H9 (cell line): ENCODE measurements at regions not wholly inside any gene's neighbourhood (a gene's known extent, or its start where the extent isn't known, plus 50 kb on each side); places are given as distances from the start of the nearest gene placed in this dataset.

Experiments used
- DNase-seq: peaks from one replicate; pipeline ENCODE4 v3.0.0-alpha.2; 2017
- H2AFZ ChIP-seq: one replicate; pipeline ENCODE4 v1.6.1; 2013; ENCODE audit warnings: mild to moderate bottlenecking, low read length, control low read depth, moderate library complexity
- H2AK5ac ChIP-seq: 2 replicates; pipeline ENCODE4 v1.6.1; 2013; ENCODE audit warnings: low read length, control low read depth, mixed read lengths; ENCODE audit not compliant: insufficient read length
- H2BK120ac ChIP-seq: one replicate; pipeline ENCODE4 v1.6.1; 2013; ENCODE audit warnings: low read depth, mild to moderate bottlenecking, low read length, control low read depth, inconsistent platforms; ENCODE audit not compliant: poor library complexity, severe bottlenecking
- H2BK12ac ChIP-seq: 2 replicates; pipeline ENCODE4 v1.6.1; 2013; ENCODE audit warnings: low read length, control low read depth, mixed read lengths, low read depth; ENCODE audit not compliant: insufficient read length
- H2BK15ac ChIP-seq: 2 replicates; pipeline ENCODE4 v1.6.1; 2013; ENCODE audit warnings: low read depth, low read length, control low read depth
- H2BK20ac ChIP-seq: one replicate; pipeline ENCODE4 v1.6.1; 2013; ENCODE audit warnings: low read depth, mild to moderate bottlenecking, low read length, control low read depth, inconsistent platforms; ENCODE audit not compliant: poor library complexity, severe bottlenecking
- H2BK5ac ChIP-seq: 2 replicates; pipeline ENCODE4 v1.6.1; 2013; ENCODE audit warnings: low read length, control low read depth, mixed read lengths; ENCODE audit not compliant: insufficient read length
- H3K14ac ChIP-seq: 2 replicates; pipeline ENCODE4 v1.6.1; 2013; ENCODE audit warnings: low read length, control low read depth; ENCODE audit not compliant: insufficient read depth
- H3K18ac ChIP-seq: 2 replicates; pipeline ENCODE4 v1.6.1; 2013; ENCODE audit warnings: low read depth, mild to moderate bottlenecking, mixed read lengths, low read length, control low read depth; ENCODE audit not compliant: insufficient read length
- H3K23ac ChIP-seq: 2 replicates; pipeline ENCODE4 v1.6.1; 2013; ENCODE audit warnings: low read length, control low read depth, mixed read lengths, low read depth; ENCODE audit not compliant: insufficient read length
- H3K23me2 ChIP-seq: 2 replicates; pipeline ENCODE4 v1.6.1; 2013; ENCODE audit warnings: low read depth, mild to moderate bottlenecking, mixed read lengths, low read length, control low read depth; ENCODE audit not compliant: insufficient read length, poor library complexity, severe bottlenecking
- H3K27ac ChIP-seq: 2 replicates; pipeline ENCODE4 v1.5.1; 2013; ENCODE audit warnings: low read length, control low read depth, mixed read lengths, low read depth; ENCODE audit not compliant: insufficient read length
- H3K27me3 ChIP-seq: 2 replicates; pipeline ENCODE4 v1.6.1; 2013; ENCODE audit warnings: low read length, control low read depth, inconsistent platforms; ENCODE audit not compliant: insufficient read depth
- H3K4ac ChIP-seq: 2 replicates; pipeline ENCODE4 v1.6.1; 2013; ENCODE audit warnings: low read depth, mild to moderate bottlenecking, control low read depth, inconsistent platforms, low read length, moderate library complexity
- H3K4me1 ChIP-seq: 2 replicates; pipeline ENCODE4 v1.6.1; 2013; ENCODE audit warnings: low read length, control low read depth, inconsistent platforms; ENCODE audit not compliant: insufficient read depth
- H3K4me2 ChIP-seq: 2 replicates; pipeline ENCODE4 v1.6.1; 2013; ENCODE audit warnings: low read length, control low read depth, mixed read lengths; ENCODE audit not compliant: insufficient read length, insufficient read depth
- H3K56ac ChIP-seq: 2 replicates; pipeline ENCODE4 v1.6.1; 2013; ENCODE audit warnings: low read depth, mild to moderate bottlenecking, mixed read lengths, low read length, control low read depth; ENCODE audit not compliant: insufficient read length
- H3K79me1 ChIP-seq: 2 replicates; pipeline ENCODE4 v1.6.1; 2013; ENCODE audit warnings: low read depth, mild to moderate bottlenecking, moderate library complexity, low read length, control low read depth, inconsistent platforms; ENCODE audit not compliant: insufficient read depth, poor library complexity, severe bottlenecking
- H3K79me2 ChIP-seq: 2 replicates; pipeline ENCODE4 v1.6.1; 2013; ENCODE audit warnings: low read length, control low read depth, inconsistent platforms; ENCODE audit not compliant: insufficient read depth
- H3K9ac ChIP-seq: 2 replicates; pipeline ENCODE4 v1.6.1; 2013; ENCODE audit warnings: low read length, control low read depth, mixed read lengths; ENCODE audit not compliant: insufficient read length; ENCODE audit errors: extremely low read depth
- H3K9me3 ChIP-seq: one replicate; pipeline ENCODE4 v1.6.1; 2013; ENCODE audit warnings: low read depth, low read length, inconsistent platforms; ENCODE audit not compliant: control insufficient read depth
- H3T11ph ChIP-seq: one replicate; pipeline ENCODE4 v1.6.1; 2013; ENCODE audit warnings: mild to moderate bottlenecking, low read length, control low read depth, inconsistent platforms
- H4K20me1 ChIP-seq: one replicate; pipeline ENCODE4 v1.6.1; 2013; ENCODE audit not compliant: control insufficient read depth, insufficient read length, insufficient read depth
- H4K5ac ChIP-seq: 2 replicates; pipeline ENCODE4 v1.6.1; 2013; ENCODE audit warnings: low read depth, mild to moderate bottlenecking, mixed read lengths, low read length, control low read depth; ENCODE audit not compliant: insufficient read length
- H4K8ac ChIP-seq: replicated peaks from 2 replicates; pipeline ENCODE4 v1.6.1; 2013; ENCODE audit warnings: low read length, control low read depth, mixed read lengths, low read depth; ENCODE audit not compliant: insufficient read length
- H4K91ac ChIP-seq: 2 replicates; pipeline ENCODE4 v1.6.1; 2013; ENCODE audit warnings: low read depth, mild to moderate bottlenecking, moderate library complexity, mixed read lengths, low read length, control low read depth; ENCODE audit not compliant: insufficient read length
- H3K27ac Mint-ChIP-seq, 3 experiments: 2 replicates in 2 of 3; 3 replicates in 1 of 3; pipeline ENCODE4 v1.8.0; 2020 to 2021; ENCODE audit warnings: mixed read lengths in 3 of 3, mild to moderate bottlenecking in 1 of 3, moderate library complexity in 1 of 3
- H3K27me3 Mint-ChIP-seq: 2 replicates; pipeline ENCODE4 v1.8.0; 2021; ENCODE audit warnings: low read depth, mild to moderate bottlenecking, moderate library complexity, mixed read lengths
- H3K36me3 Mint-ChIP-seq, 3 experiments: 2 replicates in 2 of 3; 3 replicates in 1 of 3; pipeline ENCODE4 v1.8.0; 2020 to 2021; ENCODE audit warnings: low read depth in 3 of 3, mixed read lengths in 3 of 3; ENCODE audit not compliant: insufficient read depth in 1 of 3
- H3K4me1 Mint-ChIP-seq, 2 experiments: 2 replicates each; pipeline ENCODE4 v1.8.0; 2020; ENCODE audit warnings: mixed read lengths in 2 of 2
- H3K4me3 Mint-ChIP-seq, 2 experiments: 2 replicates in 1 of 2; 3 replicates in 1 of 2; pipeline ENCODE4 v1.8.0; 2020 to 2021; ENCODE audit warnings: mild to moderate bottlenecking in 2 of 2, mixed read lengths in 2 of 2, moderate library complexity in 1 of 2
- H3K9me3 Mint-ChIP-seq, 2 experiments: 2 replicates in 1 of 2; 3 replicates in 1 of 2; pipeline ENCODE4 v1.8.0; 2020; ENCODE audit warnings: mild to moderate bottlenecking in 2 of 2, mixed read lengths in 2 of 2, moderate library complexity in 1 of 2
- WGBS: extraction: QIAGEN DNeasy Blood & Tissue Kit; methylation state at CpG from one replicate; pipeline ENCODE4 v1.1.7; 2013; ENCODE audit warnings: missing lambda C conversion rate, low lambda C conversion rate, mixed read lengths; ENCODE audit not compliant: insufficient read length; ENCODE audit errors: extremely low coverage; 5-methylcytosine and 5-hydroxymethylcytosine counted together
- TF ChIP-seq, protein P1 (sequence below): fragments of 200-600 bp; sonication (generic); conservative IDR thresholded peaks from 3 replicates; pipeline ENCODE4 v1.8.0; 2021; ENCODE audit warnings: antibody characterized with exemption, mild to moderate bottlenecking

DNA sequence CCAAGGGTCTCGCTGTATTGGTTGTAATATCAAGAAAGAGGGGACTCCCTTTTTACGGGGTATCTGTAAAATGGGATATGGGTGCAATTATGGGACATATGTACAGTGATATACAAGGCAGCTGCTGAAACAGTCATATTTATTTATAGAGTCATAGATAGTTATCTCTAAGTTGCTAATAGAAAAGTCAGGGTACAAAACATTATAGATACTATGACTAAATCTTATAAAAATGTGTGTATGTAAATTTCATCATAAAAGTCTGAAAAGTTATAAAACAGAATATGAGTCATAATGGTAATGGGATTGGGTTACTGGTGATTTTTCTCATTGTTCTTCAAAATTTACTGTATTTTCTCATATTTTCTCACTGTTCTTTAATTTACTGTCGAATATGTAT, 344.9 kb upstream of the SLCO3A1 start:
- DNase-seq: no peak
- H3K27me3 Mint-ChIP-seq: peaks cover 3% of the 10 kb centered on the region

More for the DNA sequence above, 344.9 kb upstream of the SLCO3A1 start:
- Histone ChIP-seq H3K18ac (no peak overlapping the region), H4K8ac (no peak overlapping the region), H3K27ac (no peak overlapping the region), H4K5ac (no peak overlapping the region), H3K79me2 (no peaks in the 10 kb centered on the region), H3K27me3 (no peaks in the 10 kb centered on the region), H3K56ac (no peak overlapping the region), H3K23ac (no peak overlapping the region), H2BK120ac (no peak overlapping the region), H2BK5ac (no peak overlapping the region), H3K4me1 (no peaks in the 10 kb centered on the region), H3K23me2 (no peaks in the 10 kb centered on the region), H3K4ac (no peak overlapping the region), H2BK12ac (no peak overlapping the region), H3K9ac (no peak overlapping the region), H4K20me1 (no peaks in the 10 kb centered on the region), H3K14ac (no peak overlapping the region), H3T11ph (no peak overlapping the region), H2AFZ (no peak overlapping the region), H2AK5ac (no peak overlapping the region), H2BK20ac (no peak overlapping the region), H3K4me2 (no peak overlapping the region), H4K91ac (no peak overlapping the region), H3K79me1 (no peaks in the 10 kb centered on the region), H2BK15ac (no peak overlapping the region), H3K9me3 (no peaks in the 10 kb centered on the region)
- Mint-ChIP-seq H3K27ac (no peak overlapping the region), H3K36me3 (peaks cover 0 to 2% (median 0%) of the 10 kb centered on the region in 3 experiments; a peak in 2 of 7 replicates), H3K4me3 (no peak overlapping the region), H3K9me3 (peaks cover 2 to 4% of the 10 kb centered on the region in 2 experiments; a peak in 3 of 5 replicates), H3K4me1 (peaks cover 0 to 6% of the 10 kb centered on the region in 2 experiments; a peak in 1 of 4 replicates)
- WGBS: no CpG with 5 or more reads among the region's 3 CpGs
- TF ChIP-seq, protein P1, sequence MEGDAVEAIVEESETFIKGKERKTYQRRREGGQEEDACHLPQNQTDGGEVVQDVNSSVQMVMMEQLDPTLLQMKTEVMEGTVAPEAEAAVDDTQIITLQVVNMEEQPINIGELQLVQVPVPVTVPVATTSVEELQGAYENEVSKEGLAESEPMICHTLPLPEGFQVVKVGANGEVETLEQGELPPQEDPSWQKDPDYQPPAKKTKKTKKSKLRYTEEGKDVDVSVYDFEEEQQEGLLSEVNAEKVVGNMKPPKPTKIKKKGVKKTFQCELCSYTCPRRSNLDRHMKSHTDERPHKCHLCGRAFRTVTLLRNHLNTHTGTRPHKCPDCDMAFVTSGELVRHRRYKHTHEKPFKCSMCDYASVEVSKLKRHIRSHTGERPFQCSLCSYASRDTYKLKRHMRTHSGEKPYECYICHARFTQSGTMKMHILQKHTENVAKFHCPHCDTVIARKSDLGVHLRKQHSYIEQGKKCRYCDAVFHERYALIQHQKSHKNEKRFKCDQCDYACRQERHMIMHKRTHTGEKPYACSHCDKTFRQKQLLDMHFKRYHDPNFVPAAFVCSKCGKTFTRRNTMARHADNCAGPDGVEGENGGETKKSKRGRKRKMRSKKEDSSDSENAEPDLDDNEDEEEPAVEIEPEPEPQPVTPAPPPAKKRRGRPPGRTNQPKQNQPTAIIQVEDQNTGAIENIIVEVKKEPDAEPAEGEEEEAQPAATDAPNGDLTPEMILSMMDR: no peak
